Astrocyte (in vitro differentiated cells and primary cell): ENCODE measurements at regions not wholly inside any gene's neighbourhood (a gene's known extent, or its start where the extent isn't known, plus 50 kb on each side); places are given as distances from the start of the nearest gene placed in this dataset.

ENCODE experiments used
- DNase-seq: peaks from one replicate; pipeline ENCODE4 v3.0.0-alpha.2; 2010; ENCODE audit warnings: low read depth
- FAIRE-seq: peaks from 2 replicates; lab custom pipeline; 2011; peaks lifted over from hg19 to GRCh38; lab: Jason Lieb, UNC
- H2AFZ ChIP-seq: 2 replicates; pipeline ENCODE4 v1.6.0; 2012; ENCODE audit warnings: low read depth, low read length, inconsistent platforms
- H3K27ac ChIP-seq: 2 replicates; pipeline ENCODE4 v1.5.1; 2011; ENCODE audit warnings: low read depth, low read length, inconsistent platforms
- H3K27me3 ChIP-seq: 2 replicates; pipeline ENCODE4 v1.6.0; 2011; ENCODE audit warnings: low read length, inconsistent platforms; ENCODE audit not compliant: insufficient read depth
- H3K36me3 ChIP-seq: 2 replicates; pipeline ENCODE4 v1.5.1; 2011; ENCODE audit warnings: low read length, inconsistent platforms; ENCODE audit not compliant: insufficient read depth
- H3K4me1 ChIP-seq: 2 replicates; pipeline ENCODE4 v1.5.1; 2011; ENCODE audit warnings: low read length, inconsistent platforms; ENCODE audit not compliant: insufficient read depth
- H3K4me2 ChIP-seq: 2 replicates; pipeline ENCODE4 v1.6.0; 2012; ENCODE audit warnings: low read length, inconsistent platforms
- H3K4me3 ChIP-seq: 2 replicates; pipeline ENCODE4 v1.5.1; 2011; ENCODE audit warnings: low read depth, mild to moderate bottlenecking, low read length, inconsistent platforms; ENCODE audit not compliant: insufficient read depth
- H3K79me2 ChIP-seq: 2 replicates; pipeline ENCODE4 v1.6.0; 2012; ENCODE audit warnings: mild to moderate bottlenecking, low read length, inconsistent platforms; ENCODE audit not compliant: insufficient read depth
- H3K9ac ChIP-seq: 2 replicates; pipeline ENCODE4 v1.6.0; 2012; ENCODE audit warnings: mild to moderate bottlenecking, low read length, inconsistent platforms
- H3K9me3 ChIP-seq: 2 replicates; pipeline ENCODE4 v1.5.1; 2012; ENCODE audit warnings: low read depth, mild to moderate bottlenecking, low read length, inconsistent platforms; ENCODE audit not compliant: insufficient read depth
- H4K20me1 ChIP-seq: 2 replicates; pipeline ENCODE4 v1.6.0; 2012; ENCODE audit warnings: low read length, inconsistent platforms; ENCODE audit not compliant: insufficient read depth
- H3K27ac Mint-ChIP-seq: one replicate; pipeline ENCODE4 v1.8.0; 2021; ENCODE audit warnings: mild to moderate bottlenecking, mixed read lengths; ENCODE audit not compliant: unreplicated experiment
- H3K27me3 Mint-ChIP-seq: one replicate; pipeline ENCODE4 v1.8.0; 2021; ENCODE audit warnings: low read depth, mixed read lengths; ENCODE audit not compliant: unreplicated experiment
- H3K36me3 Mint-ChIP-seq: one replicate; pipeline ENCODE4 v1.8.0; 2021; ENCODE audit warnings: low read depth, mixed read lengths; ENCODE audit not compliant: unreplicated experiment
- H3K4me1 Mint-ChIP-seq: one replicate; pipeline ENCODE4 v1.8.0; 2021; ENCODE audit warnings: low read depth, mixed read lengths; ENCODE audit not compliant: unreplicated experiment
- H3K4me3 Mint-ChIP-seq: one replicate; pipeline ENCODE4 v1.8.0; 2021; ENCODE audit warnings: mild to moderate bottlenecking, moderate library complexity, mixed read lengths; ENCODE audit not compliant: unreplicated experiment
- H3K9me3 Mint-ChIP-seq: one replicate; pipeline ENCODE4 v1.8.0; 2021; ENCODE audit warnings: mild to moderate bottlenecking, mixed read lengths; ENCODE audit not compliant: unreplicated experiment
- EZH2 ChIP-seq: IDR thresholded peaks from 2 replicates; pipeline ENCODE4 v1.6.1; 2012; ENCODE audit warnings: mild to moderate bottlenecking, low read length, inconsistent platforms; ENCODE audit not compliant: insufficient read depth
- TF ChIP-seq, protein P1 (sequence below): IDR thresholded peaks from 2 replicates; pipeline ENCODE4 v1.5.1; 2011; ENCODE audit warnings: low read depth, mild to moderate bottlenecking, inconsistent platforms, low read length, moderate library complexity; ENCODE audit not compliant: insufficient read depth

DNA sequence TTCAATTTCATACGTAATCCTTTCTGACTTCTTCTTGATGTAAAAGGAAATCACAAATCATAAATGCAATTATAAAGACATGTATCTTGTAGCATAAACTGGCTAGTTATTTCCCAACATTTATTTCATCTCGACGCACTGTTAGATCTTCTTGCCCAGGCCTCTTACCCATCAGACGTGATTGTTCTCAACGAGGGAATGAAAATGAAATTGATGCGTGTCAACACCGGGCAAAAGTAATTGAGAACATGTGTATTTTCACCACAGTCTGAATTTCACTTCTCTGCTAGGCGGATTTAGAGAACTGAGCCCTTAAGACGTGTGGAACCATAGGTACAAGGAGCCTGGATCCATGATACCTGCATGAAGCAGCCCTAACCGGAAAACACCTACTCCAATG lies 519.7 kb downstream of the KCNT2 start:
- no peak for DNase-seq
- Histone ChIP-seq H3K79me2 (no peaks in the 10 kb centered on the region), H3K9ac (no peak overlapping the region), H3K4me1 (no peaks in the 10 kb centered on the region), H3K4me3 (no peak overlapping the region), H3K9me3 (no peaks in the 10 kb centered on the region), H3K4me2 (no peak overlapping the region), H3K36me3 (no peaks in the 10 kb centered on the region), H3K27me3 (no peaks in the 10 kb centered on the region), H3K27ac (no peak overlapping the region), H2AFZ (no peak overlapping the region), H4K20me1 (no peaks in the 10 kb centered on the region)
- no peak for FAIRE-seq
- no peaks in the 10 kb centered on the region for H3K9me3 Mint-ChIP-seq
- H3K4me1 Mint-ChIP-seq = no peaks in the 10 kb centered on the region
- no peak for TF ChIP-seq EZH2
- TF ChIP-seq, protein P1, sequence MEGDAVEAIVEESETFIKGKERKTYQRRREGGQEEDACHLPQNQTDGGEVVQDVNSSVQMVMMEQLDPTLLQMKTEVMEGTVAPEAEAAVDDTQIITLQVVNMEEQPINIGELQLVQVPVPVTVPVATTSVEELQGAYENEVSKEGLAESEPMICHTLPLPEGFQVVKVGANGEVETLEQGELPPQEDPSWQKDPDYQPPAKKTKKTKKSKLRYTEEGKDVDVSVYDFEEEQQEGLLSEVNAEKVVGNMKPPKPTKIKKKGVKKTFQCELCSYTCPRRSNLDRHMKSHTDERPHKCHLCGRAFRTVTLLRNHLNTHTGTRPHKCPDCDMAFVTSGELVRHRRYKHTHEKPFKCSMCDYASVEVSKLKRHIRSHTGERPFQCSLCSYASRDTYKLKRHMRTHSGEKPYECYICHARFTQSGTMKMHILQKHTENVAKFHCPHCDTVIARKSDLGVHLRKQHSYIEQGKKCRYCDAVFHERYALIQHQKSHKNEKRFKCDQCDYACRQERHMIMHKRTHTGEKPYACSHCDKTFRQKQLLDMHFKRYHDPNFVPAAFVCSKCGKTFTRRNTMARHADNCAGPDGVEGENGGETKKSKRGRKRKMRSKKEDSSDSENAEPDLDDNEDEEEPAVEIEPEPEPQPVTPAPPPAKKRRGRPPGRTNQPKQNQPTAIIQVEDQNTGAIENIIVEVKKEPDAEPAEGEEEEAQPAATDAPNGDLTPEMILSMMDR = no peak
- no peak overlapping the region for H3K27ac Mint-ChIP-seq
- no peaks in the 10 kb centered on the region for H3K27me3 Mint-ChIP-seq
- H3K4me3 Mint-ChIP-seq = no peak overlapping the region
- H3K36me3 Mint-ChIP-seq = no peaks in the 10 kb centered on the region

DNA sequence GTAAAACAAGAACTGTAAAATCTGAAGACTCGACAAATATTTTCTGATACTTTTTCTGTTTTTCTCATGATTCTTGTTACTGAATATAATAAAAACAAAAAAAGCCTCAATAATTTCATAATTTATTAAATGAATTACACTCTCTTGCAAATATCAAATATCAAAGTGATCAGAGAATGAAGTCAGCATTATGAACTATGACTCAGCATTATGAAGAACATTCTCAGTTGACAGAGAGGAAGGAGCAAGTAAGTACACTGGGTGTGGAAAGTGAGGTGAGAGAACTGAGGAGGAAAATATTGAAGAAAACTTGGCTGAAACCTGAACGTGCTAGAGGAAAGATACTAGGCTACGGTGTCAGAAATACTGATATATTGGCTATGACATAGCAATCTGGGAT lies 529.5 kb downstream of the KCNT2 start:
- Mint-ChIP-seq H3K27ac (no peak overlapping the region), H3K27me3 (no peaks in the 10 kb centered on the region), H3K4me1 (peaks cover 2% of the 10 kb centered on the region), H3K4me3 (no peak overlapping the region), H3K36me3 (no peaks in the 10 kb centered on the region), H3K9me3 (no peaks in the 10 kb centered on the region)
- TF ChIP-seq, protein P1 = no peak
- no peak for TF ChIP-seq EZH2
- Histone ChIP-seq H3K4me3 (no peak overlapping the region), H3K9me3 (no peaks in the 10 kb centered on the region), H2AFZ (no peak overlapping the region), H3K4me1 (no peaks in the 10 kb centered on the region), H3K4me2 (no peak overlapping the region), H3K36me3 (no peaks in the 10 kb centered on the region), H3K9ac (no peak overlapping the region), H3K27ac (no peak overlapping the region), H3K27me3 (no peaks in the 10 kb centered on the region), H4K20me1 (no peaks in the 10 kb centered on the region), H3K79me2 (no peaks in the 10 kb centered on the region)
- FAIRE-seq = no peak
- DNase-seq = peak; percentile 5

GRCh38 chr1:196075621-196076020 lies 532.6 kb downstream of the KCNT2 start:
- H3K36me3 ChIP-seq = no peaks in the 10 kb centered on the region
- no peaks in the 10 kb centered on the region for H3K4me1 Mint-ChIP-seq
- H3K79me2 ChIP-seq = no peaks in the 10 kb centered on the region
- no peak for DNase-seq
- TF ChIP-seq, protein P1 = no peak
- no peak for TF ChIP-seq EZH2
- H3K27ac ChIP-seq = no peak overlapping the region
- H3K4me3 Mint-ChIP-seq = no peak overlapping the region
- H3K27me3 ChIP-seq = no peaks in the 10 kb centered on the region
- H2AFZ ChIP-seq = no peak overlapping the region
- H3K27me3 Mint-ChIP-seq = no peaks in the 10 kb centered on the region
- H3K4me3 ChIP-seq = no peak overlapping the region
- H3K4me2 ChIP-seq = no peak overlapping the region
- H3K4me1 ChIP-seq = no peaks in the 10 kb centered on the region
- no peaks in the 10 kb centered on the region for H3K9me3 Mint-ChIP-seq
- no peaks in the 10 kb centered on the region for H3K9me3 ChIP-seq
- no peak overlapping the region for H3K9ac ChIP-seq
- H3K36me3 Mint-ChIP-seq = no peaks in the 10 kb centered on the region
- H3K27ac Mint-ChIP-seq = no peak overlapping the region
- FAIRE-seq = no peak
- no peaks in the 10 kb centered on the region for H4K20me1 ChIP-seq
